OCI-LY7 (cell line): ENCODE measurements at regions not wholly inside any gene's neighbourhood (a gene's known extent, or its start where the extent isn't known, plus 50 kb on each side); places are given as distances from the start of the nearest gene placed in this dataset.

Experiments used
- BruUV-seq: library from RNA; stranded (reverse); fragments of 400-500 nt; replicated peaks from 2 replicates; lab custom pipeline; 2021; lab: Mats Ljungman, UMichigan
- CTCF ChIA-PET: fragments of 300-600 bp; sonication (Branson Sonifier 250); formaldehyde crosslinking; loops from one replicate; lab custom pipeline; 2022; ENCODE audit warnings: antibody characterized with exemption; ENCODE audit not compliant: unreplicated experiment; lab: Charles Lee
- POLR2A ChIA-PET: fragments of 300-600 bp; sonication (Branson Sonifier 250); formaldehyde crosslinking; loops from one replicate; lab custom pipeline; 2022; ENCODE audit warnings: antibody characterized with exemption; lab: Charles Lee
- DNase-seq: peaks from one replicate; pipeline ENCODE4 v3.0.0-alpha.2; 2015; ENCODE audit warnings: low spot score
- H2AFZ ChIP-seq: fragments of 200-600 bp; sonication (generic), shearing (Covaris generic); 2 replicates; pipeline ENCODE4 v1.6.1; 2014; ENCODE audit warnings: mild to moderate bottlenecking, antibody characterized with exemption, low read length, moderate library complexity
- H3K27ac ChIP-seq: fragments of 200-600 bp; sonication (generic); 2 replicates; pipeline ENCODE4 v1.5.1; 2014; ENCODE audit warnings: mixed run types, low read depth, mild to moderate bottlenecking, moderate library complexity, low read length, inconsistent platforms; ENCODE audit not compliant: poor library complexity, severe bottlenecking
- H3K36me3 ChIP-seq: fragments of 200-600 bp; sonication (generic); 2 replicates; pipeline ENCODE4 v1.6.1; 2014; ENCODE audit warnings: mild to moderate bottlenecking, antibody characterized with exemption, low read length, moderate library complexity, mixed read lengths; ENCODE audit not compliant: insufficient read depth
- H3K4me1 ChIP-seq: fragments of 200-600 bp; sonication (generic); 2 replicates; pipeline ENCODE4 v1.5.1; 2014; ENCODE audit warnings: mild to moderate bottlenecking, low read length; ENCODE audit not compliant: insufficient read depth, poor library complexity, severe bottlenecking
- H3K4me2 ChIP-seq: fragments of 200-600 bp; sonication (generic); 2 replicates; pipeline ENCODE4 v1.6.1; 2014; ENCODE audit warnings: mild to moderate bottlenecking, low read length
- H3K4me3 ChIP-seq: fragments of 200-600 bp; sonication (generic); 2 replicates; pipeline ENCODE4 v1.5.1; 2014; ENCODE audit warnings: mild to moderate bottlenecking, low read depth, low read length; ENCODE audit not compliant: poor library complexity, severe bottlenecking
- H3K79me2 ChIP-seq: fragments of 200-600 bp; sonication (generic); 2 replicates; pipeline ENCODE4 v1.6.1; 2016; ENCODE audit warnings: low read depth, mild to moderate bottlenecking, low read length, moderate library complexity, mixed read lengths; ENCODE audit not compliant: insufficient read depth
- H3K9me2 ChIP-seq: fragments of 200-600 bp; sonication (generic); 2 replicates; pipeline ENCODE4 v1.6.1; 2016; ENCODE audit warnings: mild to moderate bottlenecking, low read length, mixed read lengths; ENCODE audit not compliant: insufficient read depth
- H3K9me3 ChIP-seq: fragments of 200-600 bp; sonication (generic); 2 replicates; pipeline ENCODE4 v1.6.1; 2014; ENCODE audit warnings: mild to moderate bottlenecking, mixed run types, low read length, mixed read lengths
- H4K20me1 ChIP-seq: fragments of 200-600 bp; sonication (generic); 2 replicates; pipeline ENCODE4 v1.6.1; 2014; ENCODE audit warnings: mild to moderate bottlenecking, antibody characterized with exemption, low read length, moderate library complexity, mixed read lengths; ENCODE audit not compliant: insufficient read depth
- EZH2phosphoT487 ChIP-seq: fragments of 200-600 bp; sonication (generic); IDR thresholded peaks from 2 replicates; pipeline ENCODE4 v1.6.1; 2018; ENCODE audit warnings: low read depth, borderline replicate concordance, mild to moderate bottlenecking, mixed run types, antibody characterized with exemption, low read length, moderate library complexity, mixed read lengths
- intact Hi-C: fragments of 100-400 bp; cut with micrococcal nuclease; formaldehyde crosslinking; loops from one replicate; pipeline ENCODE4 v1.10.0; 2022; ENCODE audit not compliant: unreplicated experiment
- TF ChIP-seq, protein P1 (sequence below): fragments of 200-600 bp; sonication (generic); conservative IDR thresholded peaks from 2 replicates; pipeline ENCODE4 v1.5.1; 2014; ENCODE audit warnings: mild to moderate bottlenecking, antibody characterized with exemption, low read length, moderate library complexity, mixed read lengths

DNA sequence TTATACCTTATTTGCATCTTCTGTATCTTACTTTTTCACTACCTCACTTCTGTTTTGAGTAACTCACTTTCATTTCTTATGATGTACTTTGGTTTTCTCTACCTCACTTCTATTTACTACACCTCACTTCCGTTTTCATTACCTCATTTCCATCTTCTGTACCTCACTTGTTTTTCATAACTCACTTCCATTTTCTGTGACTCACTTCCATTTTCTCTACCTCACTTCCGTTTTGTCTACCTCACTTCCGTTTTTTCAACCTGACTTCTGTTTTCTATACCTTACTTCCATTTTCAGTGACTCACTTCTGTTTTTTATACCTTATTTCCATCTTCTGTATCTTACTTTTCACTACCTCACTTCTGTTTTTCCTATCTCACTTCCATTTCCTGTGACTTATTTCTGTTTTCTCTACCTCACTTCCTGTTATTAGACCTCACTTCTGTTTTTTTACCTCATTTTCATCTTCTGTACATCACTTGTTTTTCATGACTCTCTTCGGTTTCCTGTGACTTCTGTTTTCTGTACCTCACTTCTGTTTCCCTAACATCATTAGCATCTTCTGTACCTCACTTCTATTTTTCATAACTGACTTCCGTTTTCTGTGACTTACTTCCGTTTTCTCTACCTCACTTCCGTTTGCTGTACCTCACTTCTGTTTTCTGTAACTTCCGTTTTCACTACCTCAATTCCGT, 493.1 kb upstream of the AKR1E2 start:
- ChIA-PET CTCF (no interaction called here), POLR2A (no interaction called here)
- Histone ChIP-seq H2AFZ (peak overlapping the region; percentile 33; the same call in 1 of the 2 replicates), H4K20me1 (no peaks in the 10 kb centered on the region), H3K79me2 (no peaks in the 10 kb centered on the region), H3K9me2 (no peaks in the 10 kb centered on the region), H3K4me2 (no peak overlapping the region), H3K9me3 (peaks cover 41% of the 10 kb centered on the region), H3K4me3 (peak overlapping the region; percentile 22), H3K4me1 (no peaks in the 10 kb centered on the region), H3K36me3 (no peaks in the 10 kb centered on the region), H3K27ac (peak overlapping the region; percentile 72)
- no peak for TF ChIP-seq EZH2phosphoT487
- TF ChIP-seq, protein P1, sequence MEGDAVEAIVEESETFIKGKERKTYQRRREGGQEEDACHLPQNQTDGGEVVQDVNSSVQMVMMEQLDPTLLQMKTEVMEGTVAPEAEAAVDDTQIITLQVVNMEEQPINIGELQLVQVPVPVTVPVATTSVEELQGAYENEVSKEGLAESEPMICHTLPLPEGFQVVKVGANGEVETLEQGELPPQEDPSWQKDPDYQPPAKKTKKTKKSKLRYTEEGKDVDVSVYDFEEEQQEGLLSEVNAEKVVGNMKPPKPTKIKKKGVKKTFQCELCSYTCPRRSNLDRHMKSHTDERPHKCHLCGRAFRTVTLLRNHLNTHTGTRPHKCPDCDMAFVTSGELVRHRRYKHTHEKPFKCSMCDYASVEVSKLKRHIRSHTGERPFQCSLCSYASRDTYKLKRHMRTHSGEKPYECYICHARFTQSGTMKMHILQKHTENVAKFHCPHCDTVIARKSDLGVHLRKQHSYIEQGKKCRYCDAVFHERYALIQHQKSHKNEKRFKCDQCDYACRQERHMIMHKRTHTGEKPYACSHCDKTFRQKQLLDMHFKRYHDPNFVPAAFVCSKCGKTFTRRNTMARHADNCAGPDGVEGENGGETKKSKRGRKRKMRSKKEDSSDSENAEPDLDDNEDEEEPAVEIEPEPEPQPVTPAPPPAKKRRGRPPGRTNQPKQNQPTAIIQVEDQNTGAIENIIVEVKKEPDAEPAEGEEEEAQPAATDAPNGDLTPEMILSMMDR: no peak
- DNase-seq: no peak
- intact Hi-C loops: no loop called here
- BruUV-seq: no TSS peak

DNA sequence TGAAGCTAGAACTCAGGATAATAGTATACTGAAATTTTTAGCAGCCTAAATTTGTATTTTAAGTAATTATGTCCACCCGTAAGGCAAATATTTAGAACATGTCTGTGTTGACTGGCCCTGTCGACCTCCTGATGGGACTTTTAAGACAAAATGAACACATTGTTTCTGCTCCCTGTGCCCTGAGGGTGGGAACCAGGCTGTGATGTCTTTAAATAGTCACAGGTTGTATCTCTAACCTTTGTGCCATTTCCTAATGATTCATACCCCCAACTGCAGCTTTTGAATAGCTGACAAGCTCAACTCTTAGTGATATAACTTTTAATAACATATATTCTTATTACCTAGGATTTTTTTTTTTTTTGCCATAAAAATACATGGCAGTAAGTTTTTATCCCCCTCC, 494.9 kb upstream of the AKR1E2 start:
- ChIA-PET CTCF (no interaction called here), POLR2A (interaction anchor here (0.6 kb wide), 1 partner anchor 40 kb away, joined by 3 read pairs; no protein-coding TSS in a partner anchor)

DNA sequence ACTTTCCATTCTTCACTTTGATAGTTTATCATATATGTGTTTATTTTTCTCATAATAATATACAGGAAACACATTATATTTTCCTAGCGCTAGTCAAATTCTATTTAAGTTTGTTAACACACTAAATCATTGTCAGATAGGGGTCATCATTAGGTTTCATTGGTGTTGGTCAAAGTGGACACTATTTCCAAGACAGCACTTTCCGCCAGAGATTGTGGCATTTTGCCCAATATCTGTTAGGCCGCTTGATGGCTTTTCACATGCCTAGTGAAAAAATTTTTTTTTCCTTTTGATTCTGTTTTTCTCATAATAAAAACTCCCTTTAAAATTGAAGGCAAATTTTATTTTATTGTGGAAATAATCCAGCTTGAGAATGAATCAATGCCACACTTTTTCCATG, 495.4 kb upstream of the AKR1E2 start:
- H3K79me2 ChIP-seq: no peaks in the 10 kb centered on the region
- no peak overlapping the region for H3K4me2 ChIP-seq
- no peaks in the 10 kb centered on the region for H3K4me1 ChIP-seq
- no TSS peak for BruUV-seq
- no peak overlapping the region for H3K4me3 ChIP-seq
- H3K27ac ChIP-seq: no peak overlapping the region
- H2AFZ ChIP-seq: no peak overlapping the region
- no peak for DNase-seq
- ChIA-PET CTCF (no interaction called here), POLR2A (interaction anchor here (0.6 kb wide), 1 partner anchor 40 kb away, joined by 3 read pairs; no protein-coding TSS in a partner anchor)
- H3K9me2 ChIP-seq: no peaks in the 10 kb centered on the region
- H4K20me1 ChIP-seq: no peaks in the 10 kb centered on the region
- no peak for TF ChIP-seq EZH2phosphoT487
- TF ChIP-seq, protein P1: no peak
- no peaks in the 10 kb centered on the region for H3K36me3 ChIP-seq
- intact Hi-C loops: no loop called here
- H3K9me3 ChIP-seq: peaks cover 41% of the 10 kb centered on the region

More for the DNA sequence above, 494.9 kb upstream of the AKR1E2 start:
- Histone ChIP-seq H3K27ac (no peak overlapping the region), H3K79me2 (no peaks in the 10 kb centered on the region), H3K9me3 (peaks cover 41% of the 10 kb centered on the region), H4K20me1 (no peaks in the 10 kb centered on the region), H3K9me2 (no peaks in the 10 kb centered on the region), H3K4me1 (no peaks in the 10 kb centered on the region), H3K36me3 (no peaks in the 10 kb centered on the region), H2AFZ (no peak overlapping the region), H3K4me3 (no peak overlapping the region), H3K4me2 (no peak overlapping the region)
- DNase-seq: no peak
- TF ChIP-seq, protein P1: no peak
- no peak for TF ChIP-seq EZH2phosphoT487
- BruUV-seq: no TSS peak
- intact Hi-C loops: no loop called here
